NCI-H1436 (cell line): ENCODE measurements at regions not wholly inside any gene's neighbourhood (a gene's known extent, or its start where the extent isn't known, plus 50 kb on each side); places are given as distances from the start of the nearest gene placed in this dataset.
"Not testable (repeated sequence)": the region's sequence is repeated elsewhere in the genome, so short reads cannot be mapped to it uniquely, and the experiment has no call there.

ENCODE experiments used
- DNase-seq: peaks from one replicate; lab custom pipeline; 2025; lab: John Stamatoyannopoulos, UW

- DNase-seq, result no peak
Measured at GRCh38 chr6:40152196-40152595, 217.9 kb upstream of the MOCS1 start.

DNA sequence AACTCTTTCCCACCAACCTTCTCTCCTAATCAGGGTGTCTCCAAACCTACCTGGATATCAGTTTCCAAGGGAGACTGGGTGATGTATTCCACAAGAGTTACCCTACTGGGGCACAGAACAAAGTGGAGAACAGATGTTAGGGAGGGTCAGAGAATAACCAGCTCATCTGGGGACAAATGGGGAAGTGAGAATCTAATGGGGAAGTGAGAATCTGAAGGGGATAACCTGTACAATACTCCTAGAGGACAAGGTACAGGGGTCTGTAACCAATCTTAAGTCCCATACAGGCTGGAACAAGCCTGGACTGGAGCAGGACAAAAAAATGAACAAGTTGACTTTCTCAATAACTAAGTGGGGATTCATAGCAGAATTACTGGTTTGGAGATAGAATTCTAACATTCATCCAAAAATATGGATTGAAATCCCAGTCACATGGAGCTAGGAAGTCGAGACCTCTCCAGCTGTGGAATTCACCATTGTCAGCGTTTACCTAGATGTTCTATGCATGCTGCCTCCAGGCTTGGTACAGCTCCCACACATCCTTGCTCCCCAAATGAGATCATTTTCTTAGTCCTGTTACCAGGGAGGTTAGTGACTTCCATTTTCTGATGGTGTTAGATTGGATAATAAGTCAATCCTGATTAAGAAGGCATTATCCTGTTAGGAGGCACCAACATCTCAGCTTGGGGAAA is 214.8 kb upstream of the MOCS1 start:
- no peak for DNase-seq

DNA sequence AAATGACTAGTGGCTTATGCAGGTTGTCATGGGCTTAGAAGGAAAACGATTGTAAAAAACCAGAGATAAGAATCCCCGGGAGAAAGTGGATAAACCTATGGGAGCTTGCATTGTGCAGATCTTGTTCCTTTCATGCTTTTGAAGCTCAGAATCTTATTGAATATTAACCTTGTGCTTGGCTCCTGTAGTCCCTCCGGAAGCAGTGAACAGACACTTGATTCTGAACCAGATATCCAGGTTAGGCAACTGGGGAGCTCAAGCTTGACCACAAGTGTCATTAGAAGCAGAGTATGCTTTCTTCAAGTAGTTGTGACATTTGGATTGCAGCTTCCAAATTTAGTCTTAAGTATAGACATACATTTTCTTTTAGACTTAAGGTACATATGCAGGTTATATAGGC is 212.6 kb upstream of the MOCS1 start:
- DNase-seq, result no peak

DNA sequence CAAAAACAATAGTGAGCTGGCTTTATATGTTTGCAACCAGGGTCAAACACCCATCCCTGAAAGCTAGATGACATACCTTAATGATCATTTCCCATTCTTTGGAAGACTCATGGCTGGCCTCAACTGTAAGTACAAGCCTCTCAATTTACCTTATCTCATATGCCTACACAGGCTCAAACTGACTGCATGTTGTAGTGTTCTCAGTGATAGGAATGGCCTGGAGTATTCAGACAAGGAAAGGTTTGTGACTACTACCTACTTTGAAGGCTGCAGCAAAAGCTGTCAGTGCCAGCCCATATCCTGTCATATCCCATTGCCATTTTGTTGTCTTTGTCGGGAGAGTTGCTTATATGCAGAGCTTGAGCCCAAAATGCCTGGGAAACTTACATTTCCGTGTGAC is 205.2 kb upstream of the MOCS1 start:
- no peak for DNase-seq

DNA sequence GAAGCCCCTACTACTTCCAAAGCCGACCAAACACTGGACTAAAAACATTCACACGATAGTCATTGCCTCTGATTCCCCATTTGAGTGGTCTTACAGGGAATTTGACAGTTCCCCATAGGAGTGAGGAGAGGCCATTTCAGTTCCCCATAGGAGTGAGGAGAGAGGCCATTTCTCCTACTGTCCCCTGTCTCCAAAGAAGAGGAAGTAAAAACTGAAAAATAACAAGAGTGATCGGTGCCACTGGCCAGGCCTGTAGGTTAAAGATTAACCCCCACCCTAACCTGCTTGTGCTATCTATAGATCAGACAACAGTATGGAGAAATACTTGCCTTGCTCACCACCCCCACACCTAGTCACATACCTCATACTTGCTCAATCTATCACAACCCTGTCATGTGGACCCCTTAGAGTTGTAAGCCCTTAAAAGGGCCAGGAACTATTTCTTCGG is 204.0 kb upstream of the MOCS1 start:
- no peak for DNase-seq

GRCh38 chr6:40135491-40136072 is 201.3 kb upstream of the MOCS1 start:
- DNase-seq, result no peak

DNA sequence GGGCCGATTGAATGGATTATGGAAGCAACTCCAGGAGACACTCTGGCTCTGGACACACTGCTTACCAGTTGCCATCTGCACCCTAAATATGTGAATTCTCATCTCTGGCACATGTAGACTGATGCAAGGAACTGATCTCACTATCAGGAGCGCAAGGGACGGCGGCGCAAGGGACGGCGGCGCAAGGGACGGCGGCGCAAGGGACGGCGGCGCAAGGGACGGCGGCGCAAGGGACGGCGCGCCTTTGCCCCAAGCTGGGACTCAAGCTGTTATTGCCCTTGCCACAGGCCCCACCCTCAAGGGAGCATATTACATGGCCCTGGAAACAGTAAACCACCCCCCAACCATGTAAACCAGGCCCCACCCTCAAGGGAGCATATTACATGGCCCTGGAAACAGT is 199.7 kb upstream of the MOCS1 start:
- not testable (repeated sequence) for DNase-seq

DNA sequence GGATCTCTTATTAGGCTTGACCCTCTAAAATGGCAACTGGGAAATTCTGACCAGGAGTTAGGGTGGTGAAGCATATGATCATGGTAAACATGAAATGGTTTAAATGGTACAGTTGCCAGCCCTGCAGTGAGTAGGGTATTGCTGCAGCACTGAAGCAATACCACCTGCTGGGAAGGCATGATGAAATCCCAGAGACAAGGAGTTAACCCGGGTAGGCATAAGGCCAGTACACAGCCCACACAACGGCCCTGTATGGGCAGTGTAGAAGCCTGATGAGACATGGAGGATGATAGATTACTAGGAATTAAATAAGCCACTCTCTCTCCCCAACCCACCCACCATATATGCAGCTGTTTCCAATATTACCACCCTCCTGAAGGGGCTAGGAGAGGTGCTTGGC is 197.4 kb upstream of the MOCS1 start:
- DNase-seq, result no peak

DNA sequence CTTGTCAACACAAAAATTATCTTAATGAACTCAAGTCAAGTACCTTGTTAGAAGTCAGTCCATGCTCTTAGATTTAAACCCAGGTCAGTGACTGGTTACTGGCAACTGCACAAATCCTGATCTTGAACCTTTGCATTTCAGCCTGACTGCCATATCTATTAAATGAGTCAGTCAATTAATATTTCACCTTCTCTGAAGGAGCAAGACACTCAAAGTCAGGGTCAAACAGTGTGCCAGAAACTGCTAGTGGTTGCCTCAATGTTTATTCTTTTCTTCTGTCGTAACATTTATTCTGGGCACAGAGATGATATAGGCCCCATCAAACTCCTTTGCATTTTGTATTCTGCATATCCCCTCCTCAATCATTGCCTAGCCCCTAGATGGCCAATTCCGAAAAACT is 193.9 kb upstream of the MOCS1 start:
- DNase-seq, result no peak

DNA sequence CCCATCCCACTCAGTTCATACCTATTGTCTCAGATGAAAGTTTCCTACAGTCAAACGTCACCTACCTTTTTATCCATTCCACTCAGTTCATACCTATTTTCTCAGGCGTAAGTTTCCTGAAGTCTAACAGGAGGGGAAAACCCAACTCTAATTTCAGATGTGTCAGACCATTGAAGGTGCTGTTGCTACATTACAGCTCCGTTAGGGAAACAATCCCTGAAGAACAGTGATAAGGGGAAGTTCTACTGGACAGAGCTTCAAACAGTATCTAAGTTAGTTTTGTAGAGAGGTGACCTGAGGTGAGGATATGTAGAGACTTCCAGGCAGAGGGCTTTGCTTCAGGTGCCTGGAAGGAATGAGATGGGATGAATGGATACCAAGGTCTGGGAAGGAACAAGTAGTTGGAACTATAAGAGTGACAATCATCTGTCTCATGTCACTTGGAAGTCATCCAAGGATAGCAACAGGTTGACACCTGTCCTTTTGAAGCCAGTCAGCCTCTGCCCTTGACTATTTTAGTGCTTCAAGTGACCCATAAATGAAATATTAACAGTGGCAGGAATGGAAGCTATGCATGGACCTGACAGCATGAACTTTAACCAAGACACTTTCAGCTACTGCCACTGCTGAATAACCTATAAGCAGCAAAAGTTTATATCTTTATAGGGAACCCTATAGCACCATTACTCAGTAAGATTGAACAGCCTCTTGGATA is 191.6 kb upstream of the MOCS1 start:
- no peak for DNase-seq

GRCh38 chr6:40124924-40125323 is 190.7 kb upstream of the MOCS1 start:
- DNase-seq, result no peak

GRCh38 chr6:40116832-40117231 is 182.6 kb upstream of the MOCS1 start:
- DNase-seq, result no peak

DNA sequence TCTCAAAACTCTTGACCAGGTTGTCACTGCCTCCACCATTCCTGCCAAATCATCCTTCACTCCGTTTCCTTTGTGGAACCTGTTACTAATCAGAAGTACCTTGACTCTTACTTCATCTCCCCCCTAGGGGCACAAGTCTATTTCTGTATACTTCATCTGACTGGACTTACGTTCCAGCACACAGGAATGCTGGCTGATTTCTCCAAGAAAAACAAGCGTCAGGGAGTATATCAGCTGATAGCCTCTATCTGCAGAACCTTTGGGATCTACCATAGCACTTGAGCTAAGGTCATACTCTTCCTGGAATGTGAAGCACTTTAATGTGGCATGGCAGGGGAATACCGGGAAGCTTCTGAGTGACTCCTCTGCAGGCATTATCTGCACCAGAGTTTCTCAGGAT is 178.1 kb upstream of the MOCS1 start:
- no peak for DNase-seq

DNA sequence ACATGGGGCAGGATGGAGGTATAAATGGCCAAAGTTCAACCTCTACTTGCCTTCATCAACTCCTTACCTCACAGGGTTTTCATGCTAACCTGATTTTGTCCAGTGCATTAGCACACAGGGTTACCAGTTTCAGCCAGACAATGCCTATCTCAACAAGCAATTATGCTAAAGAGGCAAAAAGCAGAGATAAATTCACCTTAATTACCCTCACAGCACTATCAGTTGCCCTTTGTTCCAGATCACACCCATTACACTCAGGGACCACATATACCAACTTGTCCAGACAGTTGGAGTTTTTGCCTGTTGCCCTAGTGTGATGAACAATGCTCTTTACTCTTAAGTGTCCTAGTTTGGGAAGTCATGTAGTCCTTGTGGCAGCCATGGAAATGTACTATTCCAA is 174.5 kb upstream of the MOCS1 start:
- DNase-seq, result no peak

GRCh38 chr6:40106840-40107239 is 172.6 kb upstream of the MOCS1 start:
- DNase-seq, result no peak

- no peak for DNase-seq
Measured at GRCh38 chr6:40098774-40099173, 164.5 kb upstream of the MOCS1 start.

DNA sequence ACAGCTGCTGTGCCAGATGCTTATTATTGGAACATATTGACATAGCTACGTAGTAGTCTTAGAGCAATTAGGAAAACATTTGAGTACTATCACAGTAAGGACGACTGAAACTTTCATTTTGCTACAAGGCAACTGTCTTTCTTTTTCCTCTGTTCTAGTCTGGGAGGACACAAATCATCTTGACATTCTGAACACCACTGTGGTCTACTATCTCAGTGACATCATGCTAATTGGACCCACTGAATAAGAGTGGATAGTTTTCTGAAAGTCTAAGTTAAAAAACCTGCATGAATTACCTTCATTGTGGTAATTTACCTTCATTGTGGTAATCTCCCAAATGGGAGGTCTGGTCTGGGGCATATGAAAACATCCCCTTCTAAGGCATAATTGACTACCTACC is 163.3 kb upstream of the MOCS1 start:
- no peak for DNase-seq

GRCh38 chr6:40083141-40083920 is 149.1 kb upstream of the MOCS1 start:
- no peak for DNase-seq

DNA sequence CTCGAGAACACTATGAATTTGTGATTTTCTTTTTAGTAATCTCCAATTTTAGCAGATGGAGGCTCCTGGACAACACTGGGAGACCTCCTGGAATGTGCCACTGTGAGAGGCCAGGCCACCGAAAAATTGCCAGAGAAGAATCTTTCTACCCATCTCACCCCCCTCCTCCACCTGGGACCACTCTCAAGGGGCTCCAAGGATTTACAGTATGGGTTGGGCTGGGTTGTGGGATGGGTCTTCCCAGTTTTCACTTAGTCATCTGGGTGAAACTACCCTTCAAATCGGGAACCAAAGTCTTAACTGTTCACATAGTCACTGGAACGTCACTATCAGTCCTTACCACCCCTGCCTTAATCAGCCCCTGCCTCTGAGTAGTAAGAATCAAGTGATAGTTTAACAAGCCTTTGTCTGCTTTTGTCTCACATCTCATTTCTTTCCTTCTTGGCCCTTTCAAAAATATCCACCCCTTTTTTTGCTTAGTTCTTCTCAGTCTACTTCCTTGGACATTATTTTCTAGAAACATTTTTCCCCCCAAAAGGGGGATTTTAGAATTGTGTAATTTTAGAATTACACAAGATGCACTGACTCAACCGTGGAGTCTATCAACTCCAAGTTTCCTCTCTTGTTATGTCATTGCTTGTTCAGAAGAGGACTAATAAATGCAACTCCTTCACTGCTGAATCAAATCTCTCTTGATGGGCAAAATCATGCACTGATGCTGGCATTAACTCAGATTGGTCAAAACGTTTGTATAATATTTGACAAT is 148.2 kb upstream of the MOCS1 start:
- no peak for DNase-seq

- DNase-seq, result no peak
Measured at GRCh38 chr6:40077736-40078135, 143.5 kb upstream of the MOCS1 start.

GRCh38 chr6:40077315-40077714 is 143.1 kb upstream of the MOCS1 start:
- no peak for DNase-seq

GRCh38 chr6:40075056-40075590 is 140.9 kb upstream of the MOCS1 start:
- DNase-seq, result no peak
